NK-92 treated with Interleukin-12 subunit alpha and Interleukin-12 subunit beta, amount 100 ng/mL, for 24 hours (cell line): ENCODE measurements at regions not wholly inside any gene's neighbourhood (a gene's known extent, or its start where the extent isn't known, plus 50 kb on each side); places are given as distances from the start of the nearest gene placed in this dataset.
"Not testable (repeated sequence)": the region's sequence is repeated elsewhere in the genome, so short reads cannot be mapped to it uniquely, and the experiment has no call there.

Source experiments
- DNase-seq: peaks from one replicate; lab custom pipeline; 2025; lab: John Stamatoyannopoulos, UW

GRCh38 chr12:68425998-68426397 lies 93.8 kb upstream of the MDM1 start:
- no peak for DNase-seq

- no peak for DNase-seq
Observed at GRCh38 chr12:68428211-68428610, 96.0 kb upstream of the MDM1 start.

- no peak for DNase-seq
Observed at GRCh38 chr12:68428724-68429501, 96.8 kb upstream of the MDM1 start.

- DNase-seq = no peak
Observed at GRCh38 chr12:68429696-68430095, 97.5 kb upstream of the MDM1 start.

- DNase-seq = no peak
Observed at GRCh38 chr12:68431786-68432185, 99.6 kb upstream of the MDM1 start.

GRCh38 chr12:68432622-68433021 lies 100.5 kb upstream of the MDM1 start:
- no peak for DNase-seq

- DNase-seq = no peak
Observed at GRCh38 chr12:68434391-68435298, 102.5 kb upstream of the MDM1 start.

- no peak for DNase-seq
Observed at GRCh38 chr12:68435299-68435637, 103.1 kb upstream of the MDM1 start.

- no peak for DNase-seq
Observed at GRCh38 chr12:68435816-68436215, 103.7 kb upstream of the MDM1 start.

- no peak for DNase-seq
Observed at GRCh38 chr12:68438601-68439000, 106.4 kb upstream of the MDM1 start.

GRCh38 chr12:68439368-68440045 lies 107.3 kb upstream of the MDM1 start:
- DNase-seq = no peak

GRCh38 chr12:68440068-68440581 lies 108.0 kb upstream of the MDM1 start:
- DNase-seq = no peak

- no peak for DNase-seq
Observed at GRCh38 chr12:68441167-68441566, 109.0 kb upstream of the MDM1 start.

GRCh38 chr12:68442353-68442972 lies 110.3 kb upstream of the MDM1 start:
- not testable (repeated sequence) for DNase-seq

- DNase-seq = not testable (repeated sequence)
Observed at GRCh38 chr12:68443695-68444094, 111.5 kb upstream of the MDM1 start.

GRCh38 chr12:68445824-68446223 lies 113.7 kb upstream of the MDM1 start:
- no peak for DNase-seq

GRCh38 chr12:68446384-68446783 lies 114.2 kb upstream of the MDM1 start:
- no peak for DNase-seq

- DNase-seq = no peak
Observed at GRCh38 chr12:68446901-68447796, 115.0 kb upstream of the MDM1 start.

- no peak for DNase-seq
Observed at GRCh38 chr12:68447797-68448260, 115.7 kb upstream of the MDM1 start.

GRCh38 chr12:68449196-68449595 lies 117.0 kb upstream of the MDM1 start:
- DNase-seq = no peak

GRCh38 chr12:68450947-68451260 lies 118.7 kb upstream of the MDM1 start:
- no peak for DNase-seq
